Cerebellar nuclear complex (tissue), 1 donor: ENCODE measurements at regions not wholly inside any gene's neighbourhood (a gene's known extent, or its start where the extent isn't known, plus 50 kb on each side); places are given as distances from the start of the nearest gene placed in this dataset.
"Not testable (repeated sequence)": the region's sequence is repeated elsewhere in the genome, so short reads cannot be mapped to it uniquely, and the experiment has no call there.

Experiments
- DNase-seq, 2 experiments: peaks; one replicate each; lab custom pipeline; 2025; lab: John Stamatoyannopoulos, UW

- DNase-seq = not testable (repeated sequence)
Observed at GRCh38 chr20:47983642-47984041, 198.4 kb upstream of the SULF2 start.

- DNase-seq = no peak
Observed at GRCh38 chr20:47982574-47983360, 197.5 kb upstream of the SULF2 start.

DNA sequence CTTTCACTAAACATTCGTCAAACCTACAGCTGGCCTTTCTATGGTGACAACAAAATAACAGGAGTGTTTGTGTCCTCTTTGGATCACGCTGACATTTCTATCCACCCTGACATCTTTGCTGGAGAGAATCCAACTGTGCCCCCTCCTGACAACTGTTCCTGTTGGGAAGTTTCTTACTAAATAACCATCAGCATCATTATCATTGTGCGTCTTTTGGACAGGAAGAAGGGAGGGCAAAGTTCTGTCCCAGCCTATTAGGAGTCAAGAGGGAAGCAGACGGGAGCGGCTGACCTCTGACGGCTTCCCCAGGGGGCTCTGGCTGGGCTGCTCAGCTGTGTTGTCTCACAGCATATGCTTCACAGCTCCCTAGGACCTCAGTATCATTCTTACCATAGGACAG is 195.9 kb upstream of the SULF2 start:
- no peak for DNase-seq

DNA sequence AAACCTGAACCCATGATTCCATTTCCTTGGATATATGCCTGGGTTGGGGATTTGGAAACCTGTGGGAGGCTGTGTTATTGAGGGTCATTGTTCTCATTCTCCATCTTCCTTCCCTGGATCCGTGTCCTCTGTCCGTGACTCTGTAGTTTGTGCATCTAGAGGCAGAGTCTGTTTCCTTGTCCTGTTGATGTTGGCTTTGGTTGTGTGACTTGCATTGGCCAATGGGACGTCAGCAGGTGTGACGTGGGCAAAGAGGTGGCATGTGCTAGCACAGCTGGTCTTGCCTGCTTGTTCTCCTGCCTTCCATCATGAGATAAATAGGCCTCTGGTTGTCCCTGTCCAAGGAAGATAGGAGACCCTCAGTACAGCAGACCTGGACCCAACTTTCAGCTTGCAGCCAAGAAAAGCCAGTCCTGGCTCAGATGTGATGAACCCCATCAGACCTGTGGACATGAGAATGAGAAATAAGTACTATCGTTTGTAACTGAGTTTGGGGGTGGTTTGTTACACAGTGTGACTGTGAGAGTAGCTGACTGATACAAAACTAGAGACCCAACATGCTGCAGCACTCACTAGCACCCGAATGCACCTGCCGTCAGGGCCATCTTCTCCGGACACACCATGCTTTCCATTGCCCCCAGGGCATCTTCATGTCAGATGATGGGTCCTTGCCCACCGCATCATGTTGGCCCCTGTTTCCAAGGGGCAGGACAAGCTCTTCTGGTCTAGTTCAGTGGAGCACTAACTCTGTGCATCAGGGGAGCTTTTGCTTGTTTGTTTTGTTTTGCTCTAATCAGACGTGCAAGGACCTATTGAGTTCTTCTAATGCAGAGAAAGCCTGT is 195.3 kb upstream of the SULF2 start:
- no peak for DNase-seq

- DNase-seq = not testable (repeated sequence)
Observed at GRCh38 chr20:47979361-47980095, 194.2 kb upstream of the SULF2 start.

DNA sequence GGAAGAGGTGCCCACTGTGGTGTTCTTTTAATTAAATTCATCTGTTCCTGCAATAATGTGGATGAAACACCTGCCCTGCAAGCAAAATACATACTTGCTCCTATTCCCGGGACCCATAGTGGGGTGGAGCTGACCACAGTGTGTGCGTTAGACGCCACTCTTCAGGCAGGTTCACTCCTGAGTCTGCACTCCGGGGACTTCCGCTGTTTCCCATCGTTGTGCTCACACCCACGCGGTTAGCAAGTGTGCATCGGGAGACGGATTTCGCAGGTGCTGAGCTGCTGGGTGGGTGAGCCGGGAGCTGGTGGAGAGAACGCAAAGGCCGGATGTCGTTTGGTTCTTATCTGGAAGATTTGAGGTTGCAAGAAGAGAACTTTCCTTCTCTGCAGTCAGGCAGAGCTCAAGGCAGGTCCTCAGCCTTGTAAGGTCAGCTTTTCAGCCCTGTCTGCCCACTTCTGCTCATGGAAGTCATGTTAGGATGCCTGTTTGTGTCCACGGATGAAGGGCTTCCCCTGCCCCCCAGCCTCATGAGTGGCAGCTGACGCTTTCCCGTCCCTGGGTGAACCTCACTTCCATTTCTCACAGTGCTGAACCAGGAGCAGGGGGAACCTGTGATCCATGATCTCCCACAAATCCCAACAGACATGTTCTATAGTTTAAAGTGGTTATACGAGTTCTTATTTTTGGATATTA is 193.3 kb upstream of the SULF2 start:
- not testable (repeated sequence) for DNase-seq

DNA sequence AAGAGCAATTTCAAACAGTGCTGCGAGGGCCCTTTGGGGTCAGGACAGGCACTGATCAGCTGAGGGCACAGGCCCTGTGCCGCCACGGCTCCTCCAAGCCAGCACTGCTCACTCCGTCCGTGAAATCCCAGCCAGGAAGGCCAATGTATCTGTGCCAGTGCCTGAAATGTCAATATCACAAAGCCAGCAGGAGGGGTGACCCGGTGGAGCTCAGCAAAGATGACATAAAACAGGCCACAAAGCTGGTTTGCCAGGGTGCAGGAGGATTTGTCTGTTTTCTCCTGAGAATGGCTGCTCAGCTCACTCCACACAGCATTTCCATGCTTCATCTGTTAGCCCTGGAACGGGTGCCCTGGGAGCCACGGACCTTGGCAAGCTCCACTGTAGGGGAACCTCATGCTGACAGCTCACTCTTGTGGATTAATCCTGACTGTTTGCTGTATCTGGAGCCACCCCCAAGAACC is 192.5 kb upstream of the SULF2 start:
- DNase-seq = peak in 1 of 2 experiments; percentile 20

GRCh38 chr20:47977017-47977788 is 191.9 kb upstream of the SULF2 start:
- not testable (repeated sequence) for DNase-seq

GRCh38 chr20:47974234-47974878 is 189.1 kb upstream of the SULF2 start:
- DNase-seq = no peak

DNA sequence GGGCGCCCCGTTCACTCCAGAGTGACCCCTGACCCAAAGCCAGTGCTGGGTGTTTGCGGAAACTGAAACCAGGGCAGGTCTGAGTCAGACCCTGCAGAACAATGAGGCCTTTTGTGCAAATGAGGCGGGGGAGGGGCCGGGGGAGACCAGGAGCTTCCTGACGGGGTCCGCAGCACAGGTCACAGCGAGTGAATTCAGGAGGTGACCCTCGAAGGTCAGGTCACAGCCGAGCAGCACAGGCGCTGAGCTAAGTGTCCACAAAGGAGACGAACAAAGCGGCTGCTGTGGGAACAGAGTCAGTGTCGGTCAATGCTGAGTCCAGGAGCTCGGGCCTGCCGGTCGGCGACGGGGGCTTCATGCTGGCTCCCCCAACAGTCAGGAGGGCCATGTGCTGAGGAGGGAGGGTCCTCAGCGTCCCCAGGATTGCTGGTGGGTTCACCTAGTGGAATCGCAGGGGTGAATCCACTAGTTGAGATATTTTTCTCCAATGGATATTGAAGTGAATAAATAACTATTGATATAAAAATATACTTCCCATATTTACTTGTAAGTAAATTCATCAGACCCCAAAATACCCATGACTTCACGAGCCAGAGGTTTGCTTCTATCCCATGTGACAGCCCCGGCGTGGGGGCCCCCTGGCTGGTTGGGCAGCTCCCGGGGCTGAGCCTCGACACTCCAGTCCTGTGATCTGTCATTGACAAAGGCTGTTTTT is 188.4 kb upstream of the SULF2 start:
- DNase-seq = no peak

- DNase-seq = no peak
Observed at GRCh38 chr20:47972916-47973309, 187.6 kb upstream of the SULF2 start.

GRCh38 chr20:47972297-47972915 is 187.1 kb upstream of the SULF2 start:
- not testable (repeated sequence) for DNase-seq

GRCh38 chr20:47971058-47971791 is 185.9 kb upstream of the SULF2 start:
- no peak for DNase-seq

GRCh38 chr20:47970282-47970903 is 185.1 kb upstream of the SULF2 start:
- no peak for DNase-seq

- no peak for DNase-seq
Observed at GRCh38 chr20:47969426-47969825, 184.1 kb upstream of the SULF2 start.

DNA sequence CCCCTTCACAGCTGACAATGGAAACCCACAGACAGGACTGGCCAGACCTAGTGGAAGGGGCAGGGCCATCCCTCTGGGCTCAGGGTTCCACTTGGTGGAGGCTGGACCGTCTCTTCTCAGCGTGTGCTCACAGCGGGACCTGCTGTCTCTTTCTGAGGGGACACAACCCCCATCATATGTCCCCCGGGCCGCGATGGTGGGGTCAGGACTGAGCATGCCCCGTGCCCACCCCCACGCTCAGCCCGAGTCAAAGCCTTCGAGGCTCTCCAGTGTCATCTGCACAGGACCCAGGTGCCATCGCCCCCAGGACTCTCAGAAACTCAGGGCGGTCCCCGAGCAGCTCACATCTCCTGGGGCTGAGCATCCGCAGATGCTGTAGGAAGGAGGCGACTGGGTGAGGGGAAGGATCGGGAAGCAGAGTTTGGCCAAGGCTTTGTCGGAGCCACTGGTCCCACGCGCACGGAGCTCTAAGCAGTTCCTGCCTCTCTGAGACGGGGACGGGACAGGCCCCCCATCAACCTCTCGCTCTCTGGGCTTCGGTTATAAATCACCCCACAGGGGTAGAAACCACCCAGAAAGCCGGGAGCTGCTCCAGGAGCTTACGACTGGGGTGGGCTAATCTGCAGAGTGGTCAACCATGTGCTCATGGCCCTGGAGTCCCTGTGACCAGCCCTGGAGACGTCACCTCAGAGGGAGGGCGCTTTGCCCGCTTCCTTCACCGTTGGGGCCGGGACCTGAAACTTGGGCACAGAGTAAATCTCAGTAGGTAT is 183.4 kb upstream of the SULF2 start:
- no peak for DNase-seq

DNA sequence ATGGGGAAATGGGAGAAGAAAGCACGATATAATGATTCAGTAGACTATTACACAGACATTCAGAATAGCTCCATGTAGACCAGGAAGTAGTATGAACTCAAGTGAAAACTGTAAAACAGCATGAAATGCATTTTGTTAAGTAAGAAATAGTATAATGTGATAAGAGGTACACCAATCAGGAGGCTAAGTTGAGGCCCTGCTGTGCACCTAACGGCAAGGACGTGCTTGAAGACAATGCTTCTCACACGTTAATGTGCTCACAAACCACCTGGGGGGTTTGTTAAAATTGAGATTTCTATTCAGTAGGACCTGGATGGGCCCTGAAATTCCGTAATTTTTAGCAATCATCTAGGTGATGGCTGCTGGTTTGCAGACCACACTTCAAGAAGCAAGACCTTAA is 178.9 kb upstream of the SULF2 start:
- no peak for DNase-seq
